Activated T-cell treated with anti-CD3 and anti-CD28 coated beads, Interleukin-2, amount 50 U/mL, for 4 hours (primary cell): ENCODE measurements at regions not wholly inside any gene's neighbourhood (a gene's known extent, or its start where the extent isn't known, plus 50 kb on each side); places are given as distances from the start of the nearest gene placed in this dataset.
"Not testable (repeated sequence)": the region's sequence is repeated elsewhere in the genome, so short reads cannot be mapped to it uniquely, and the experiment has no call there.

Source experiments
- ATAC-seq, 2 donors: fragments of 200-7000 bp; cut with Tn5 transposase; one replicate each; pipeline ENCODE4 v1.10.0; 2021
- DNase-seq: peaks from one replicate; pipeline ENCODE4 v3.0.0-alpha.2; 2020
- H3K27me3 Mint-ChIP-seq: one replicate; pipeline ENCODE4 v1.8.0; 2021; ENCODE audit warnings: low read depth, mixed read lengths
- H3K36me3 Mint-ChIP-seq: one replicate; pipeline ENCODE4 v1.8.0; 2022; ENCODE audit warnings: mixed read lengths; ENCODE audit not compliant: insufficient read depth
- H3K4me1 Mint-ChIP-seq: one replicate; pipeline ENCODE4 v1.8.0; 2021; ENCODE audit warnings: low read depth, mixed read lengths
- H3K4me3 Mint-ChIP-seq: one replicate; pipeline ENCODE4 v1.8.0; 2021; ENCODE audit warnings: mild to moderate bottlenecking, moderate library complexity, mixed read lengths
- H3K9me3 Mint-ChIP-seq: one replicate; pipeline ENCODE4 v1.8.0; 2021; ENCODE audit warnings: mixed read lengths

GRCh38 chr5:100103592-100104119, 431.5 kb upstream of the FAM174A start:
- not testable (repeated sequence) for H3K4me1 Mint-ChIP-seq, H3K36me3 Mint-ChIP-seq, DNase-seq, H3K9me3 Mint-ChIP-seq, H3K27me3 Mint-ChIP-seq, H3K4me3 Mint-ChIP-seq, ATAC-seq

DNA sequence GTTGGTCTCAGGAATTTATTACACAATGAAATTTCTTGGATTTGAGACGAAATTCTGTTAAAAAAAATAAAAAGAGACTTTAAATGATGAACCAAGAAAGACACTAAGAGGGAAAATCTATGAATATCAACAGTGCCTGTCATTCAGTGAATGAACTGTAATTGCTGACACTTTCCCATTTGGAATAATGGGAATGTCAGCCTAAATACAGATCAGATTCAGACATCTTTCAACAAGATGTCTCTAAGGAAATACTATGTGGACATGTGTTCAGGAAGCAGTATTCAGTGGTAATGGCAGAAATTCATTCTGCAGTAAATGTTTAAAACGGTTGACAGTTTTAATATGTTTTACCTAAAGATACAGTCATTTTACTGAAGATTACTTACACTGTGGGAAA, 433.7 kb upstream of the FAM174A start:
- ATAC-seq, H3K9me3 Mint-ChIP-seq, H3K36me3 Mint-ChIP-seq, H3K4me3 Mint-ChIP-seq, H3K4me1 Mint-ChIP-seq, DNase-seq, H3K27me3 Mint-ChIP-seq: not testable (repeated sequence)

GRCh38 chr5:100096328-100096727, 438.8 kb upstream of the FAM174A start:
- ATAC-seq, DNase-seq, H3K4me1 Mint-ChIP-seq: not testable (repeated sequence)

GRCh38 chr5:100080703-100081102, 454.5 kb upstream of the FAM174A start:
- H3K36me3 Mint-ChIP-seq, ATAC-seq, DNase-seq, H3K9me3 Mint-ChIP-seq, H3K4me1 Mint-ChIP-seq, H3K27me3 Mint-ChIP-seq, H3K4me3 Mint-ChIP-seq: not testable (repeated sequence)

More at GRCh38 chr5:100096328-100096727, 438.8 kb upstream of the FAM174A start:
- H3K36me3 Mint-ChIP-seq, H3K27me3 Mint-ChIP-seq, H3K9me3 Mint-ChIP-seq, H3K4me3 Mint-ChIP-seq: not testable (repeated sequence)

- not testable (repeated sequence) for ATAC-seq, H3K27me3 Mint-ChIP-seq, DNase-seq, H3K36me3 Mint-ChIP-seq, H3K4me3 Mint-ChIP-seq, H3K4me1 Mint-ChIP-seq, H3K9me3 Mint-ChIP-seq
These were observed 456.0 kb upstream of the FAM174A start for GRCh38 chr5:100079163-100079562.

DNA sequence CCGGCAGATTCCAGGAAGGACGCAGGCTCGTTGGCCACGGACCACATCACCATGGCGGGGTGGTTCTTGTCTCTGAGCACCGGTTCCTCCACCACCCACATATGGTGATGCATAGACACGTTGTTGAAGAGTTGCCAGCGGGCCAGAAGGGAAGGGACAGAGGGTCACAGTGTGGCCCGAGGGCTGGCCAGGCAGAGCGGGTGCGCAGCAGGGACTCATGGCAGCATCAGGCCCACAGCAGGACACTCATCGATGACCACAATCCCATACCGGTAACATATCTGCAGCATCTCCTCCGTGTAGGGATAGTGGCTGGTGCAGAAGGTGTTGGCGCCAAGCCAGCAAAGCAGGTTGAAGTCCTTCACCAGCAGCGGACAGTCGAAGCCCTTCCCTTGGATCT, 469.2 kb upstream of the FAM174A start:
- not testable (repeated sequence) for H3K4me3 Mint-ChIP-seq, H3K27me3 Mint-ChIP-seq, H3K36me3 Mint-ChIP-seq, ATAC-seq, H3K9me3 Mint-ChIP-seq, H3K4me1 Mint-ChIP-seq, DNase-seq

DNA sequence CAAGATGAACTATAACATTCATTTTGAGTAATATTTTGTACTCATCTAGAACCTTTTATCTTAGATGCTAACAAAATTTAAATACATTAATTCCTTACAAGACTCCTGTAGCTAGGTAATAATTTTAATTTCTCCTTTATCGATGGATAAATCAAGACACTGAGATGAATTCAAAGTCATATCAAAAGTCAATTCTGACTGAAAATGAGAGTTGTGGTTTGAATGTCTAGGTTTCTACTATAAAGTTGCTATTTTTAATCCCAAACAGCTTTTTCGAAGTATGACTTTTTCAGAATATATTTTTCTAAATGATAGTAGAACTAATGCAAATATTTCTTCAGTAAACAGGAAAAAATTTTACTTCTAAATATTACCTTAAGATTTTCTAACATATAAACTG, 491.7 kb upstream of the FAM174A start:
- no peak for DNase-seq

GRCh38 chr5:100026606-100027005, 508.6 kb upstream of the FAM174A start:
- H3K36me3 Mint-ChIP-seq: no peaks in the 10 kb centered on the region
- H3K9me3 Mint-ChIP-seq: no peaks in the 10 kb centered on the region
- H3K27me3 Mint-ChIP-seq: no peaks in the 10 kb centered on the region
- ATAC-seq: no peak
- no peak overlapping the region for H3K4me3 Mint-ChIP-seq
- H3K4me1 Mint-ChIP-seq: no peaks in the 10 kb centered on the region
- no peak for DNase-seq

More for the DNA sequence above, 491.7 kb upstream of the FAM174A start:
- no peaks in the 10 kb centered on the region for H3K27me3 Mint-ChIP-seq
- no peaks in the 10 kb centered on the region for H3K36me3 Mint-ChIP-seq
- no peak for ATAC-seq
- no peaks in the 10 kb centered on the region for H3K4me1 Mint-ChIP-seq
- no peaks in the 10 kb centered on the region for H3K9me3 Mint-ChIP-seq
- H3K4me3 Mint-ChIP-seq: no peak overlapping the region

- ATAC-seq: no peak
- Mint-ChIP-seq H3K27me3 (no peaks in the 10 kb centered on the region), H3K4me1 (no peaks in the 10 kb centered on the region), H3K36me3 (no peaks in the 10 kb centered on the region), H3K4me3 (no peak overlapping the region), H3K9me3 (no peaks in the 10 kb centered on the region)
- DNase-seq: no peak
These were observed 511.6 kb upstream of the FAM174A start for GRCh38 chr5:100023536-100023935.

DNA sequence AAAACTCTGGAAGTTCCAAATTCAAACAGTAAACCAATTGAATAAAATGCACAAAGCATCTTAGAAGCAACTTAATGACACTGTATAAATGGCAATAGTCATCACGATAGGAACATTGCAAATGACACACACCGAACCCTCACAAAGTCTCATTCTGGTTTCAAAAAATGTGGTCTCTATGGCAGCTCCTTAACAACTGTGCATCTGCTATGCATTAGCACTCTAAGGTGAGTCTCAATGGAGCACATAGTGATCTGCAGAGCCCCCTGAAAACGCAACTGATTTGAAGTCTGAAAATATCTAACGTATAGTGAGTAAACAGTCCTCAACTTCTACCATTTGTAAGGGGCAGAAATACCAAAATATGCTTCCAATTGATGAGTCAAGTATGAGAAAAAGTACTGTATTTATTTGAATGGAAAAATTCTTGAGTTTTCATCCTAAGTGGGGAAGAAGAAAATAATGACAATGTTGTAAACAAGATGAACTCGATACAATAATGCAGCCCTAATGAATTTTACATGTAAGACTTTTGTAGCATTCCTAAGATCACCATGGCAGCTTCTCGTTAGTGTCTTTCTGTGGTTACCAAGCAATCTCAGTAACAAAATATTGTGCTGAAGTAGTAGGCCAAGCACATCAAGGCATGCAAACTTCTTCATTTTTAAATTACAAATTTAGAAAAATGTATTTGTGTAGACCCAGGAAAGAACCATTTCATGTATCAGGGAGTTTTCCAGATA, 517.5 kb upstream of the FAM174A start:
- Mint-ChIP-seq H3K9me3 (no peaks in the 10 kb centered on the region), H3K4me3 (no peak overlapping the region), H3K36me3 (no peaks in the 10 kb centered on the region), H3K4me1 (no peaks in the 10 kb centered on the region), H3K27me3 (no peaks in the 10 kb centered on the region)
- ATAC-seq (no peak), DNase-seq (no peak)

DNA sequence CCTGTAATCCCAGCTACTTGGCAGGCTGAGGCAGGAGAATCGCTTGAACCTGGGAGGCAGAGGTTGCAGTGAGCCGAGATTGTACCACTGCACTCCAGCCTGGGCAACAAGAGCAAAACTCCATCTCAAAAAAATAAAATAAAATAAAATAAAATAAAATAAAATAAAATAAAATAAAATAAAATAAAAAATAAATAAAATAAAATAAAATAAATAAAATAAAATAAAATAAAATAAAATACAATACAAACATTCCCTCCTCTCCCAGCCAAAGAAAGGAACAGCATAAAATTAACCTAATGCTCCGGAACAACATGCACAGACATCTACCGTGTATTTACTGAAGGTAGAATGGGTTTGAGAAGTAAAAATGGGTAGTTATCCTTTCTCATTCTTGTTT, 521.9 kb upstream of the FAM174A start:
- H3K4me1 Mint-ChIP-seq, H3K4me3 Mint-ChIP-seq, ATAC-seq, DNase-seq, H3K27me3 Mint-ChIP-seq, H3K9me3 Mint-ChIP-seq, H3K36me3 Mint-ChIP-seq: not testable (repeated sequence)

DNA sequence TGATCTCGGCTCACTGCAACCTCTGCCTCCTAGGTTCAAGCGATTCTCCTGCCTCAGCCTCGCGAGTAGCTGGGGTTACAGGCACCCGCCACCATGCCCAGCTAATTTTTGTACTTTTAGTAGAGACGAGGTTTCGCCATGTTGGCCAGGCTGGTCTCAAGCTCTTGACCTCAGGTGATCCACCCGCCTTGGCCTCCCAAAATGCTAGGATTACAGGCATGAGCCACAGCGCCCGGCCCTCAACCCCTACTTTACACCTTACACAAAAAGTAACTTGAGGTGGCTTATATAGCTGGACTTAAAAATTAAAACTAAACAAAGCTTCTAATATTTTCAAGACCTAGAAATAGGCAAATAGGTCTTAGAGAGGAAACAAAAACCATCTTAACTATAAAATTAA, 524.0 kb upstream of the FAM174A start:
- not testable (repeated sequence) for H3K27me3 Mint-ChIP-seq, H3K4me3 Mint-ChIP-seq, ATAC-seq, H3K36me3 Mint-ChIP-seq, H3K4me1 Mint-ChIP-seq, DNase-seq, H3K9me3 Mint-ChIP-seq

DNA sequence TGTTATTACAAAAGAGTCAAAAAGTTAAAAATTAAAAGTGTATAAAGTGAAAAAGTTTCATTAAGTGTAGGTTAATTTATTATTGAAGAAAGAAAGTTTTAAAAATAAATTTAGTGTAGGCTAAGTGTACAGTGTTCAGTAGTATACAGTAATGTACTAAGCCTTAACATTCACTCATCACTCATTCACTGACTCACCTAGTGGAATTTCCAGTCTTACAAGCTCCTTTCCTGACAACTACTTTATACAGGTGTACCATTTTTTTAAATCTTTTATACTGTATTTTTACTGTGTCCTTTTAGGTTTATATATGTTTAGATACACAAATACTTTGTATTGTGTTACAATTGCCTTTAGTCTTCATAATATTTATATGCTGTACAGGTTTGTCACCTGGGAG, 530.2 kb upstream of the FAM174A start:
- no peak overlapping the region for H3K4me3 Mint-ChIP-seq
- no peaks in the 10 kb centered on the region for H3K4me1 Mint-ChIP-seq
- H3K36me3 Mint-ChIP-seq: no peaks in the 10 kb centered on the region
- H3K27me3 Mint-ChIP-seq: no peaks in the 10 kb centered on the region
- peaks cover 5% of the 10 kb centered on the region for H3K9me3 Mint-ChIP-seq
- DNase-seq: no peak
- no peak for ATAC-seq

- Mint-ChIP-seq H3K36me3 (no peaks in the 10 kb centered on the region), H3K27me3 (no peaks in the 10 kb centered on the region), H3K9me3 (peaks cover 5% of the 10 kb centered on the region), H3K4me3 (no peak overlapping the region), H3K4me1 (no peaks in the 10 kb centered on the region)
- ATAC-seq (no peak), DNase-seq (no peak)
These were observed 536.9 kb upstream of the FAM174A start for GRCh38 chr5:99998319-99998718.

DNA sequence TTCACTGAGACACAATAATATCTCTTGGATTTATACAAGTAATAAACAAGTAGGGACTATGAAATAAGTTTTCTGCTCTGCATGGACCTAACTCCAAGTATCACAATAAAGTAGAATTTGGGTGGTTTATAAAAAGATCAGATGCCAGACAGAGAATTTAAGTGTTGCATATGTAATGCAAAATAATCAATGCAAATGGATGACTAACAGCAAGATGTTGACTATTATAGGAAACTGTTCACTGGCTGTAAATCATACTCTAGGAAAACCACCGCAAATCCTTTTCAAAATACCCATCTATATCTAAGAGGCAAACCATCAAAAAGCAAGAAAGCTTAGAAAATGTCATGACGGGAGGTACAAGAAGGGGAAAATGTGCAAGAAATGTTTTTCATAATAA, 539.8 kb upstream of the FAM174A start:
- no peak overlapping the region for H3K4me3 Mint-ChIP-seq
- no peaks in the 10 kb centered on the region for H3K9me3 Mint-ChIP-seq
- DNase-seq (no peak), ATAC-seq (no peak)
- H3K36me3 Mint-ChIP-seq: no peaks in the 10 kb centered on the region
- no peaks in the 10 kb centered on the region for H3K4me1 Mint-ChIP-seq
- no peaks in the 10 kb centered on the region for H3K27me3 Mint-ChIP-seq
